ENCODE measurements at regions not wholly inside any gene's neighbourhood (a gene's known extent, or its start where the extent isn't known, plus 50 kb on each side); places are given as distances from the start of the nearest gene placed in this dataset.
A peak's percentile ranks its signal among the peaks of the same experiment; 100 is the strongest.

GRCh38 chr5:56451742-56452141, 218.6 kb upstream of the ANKRD55 start:
- no peak for DNase-seq

GRCh38 chr5:56450766-56451165, 217.6 kb upstream of the ANKRD55 start:
- no peak for DNase-seq

- peak; percentile 85 for DNase-seq
Measured at GRCh38 chr5:56449071-56449640, 216.0 kb upstream of the ANKRD55 start.

- DNase-seq, result no peak
Measured at GRCh38 chr5:56447656-56448055, 214.5 kb upstream of the ANKRD55 start.

GRCh38 chr5:56447232-56447631, 214.1 kb upstream of the ANKRD55 start:
- DNase-seq, result no peak

- DNase-seq, result no peak
Measured at GRCh38 chr5:56446728-56447127, 213.6 kb upstream of the ANKRD55 start.

GRCh38 chr5:56443826-56444225, 210.7 kb upstream of the ANKRD55 start:
- DNase-seq, result no peak

GRCh38 chr5:56440871-56441740, 208.0 kb upstream of the ANKRD55 start:
- peak; percentile 53 for DNase-seq

- no peak for DNase-seq
Measured at GRCh38 chr5:56434986-56435385, 201.9 kb upstream of the ANKRD55 start.

GRCh38 chr5:56433039-56433617, 200.0 kb upstream of the ANKRD55 start:
- DNase-seq, result no peak

- no peak for DNase-seq
Measured at GRCh38 chr5:56432321-56432720, 199.2 kb upstream of the ANKRD55 start.

GRCh38 chr5:56430422-56430821, 197.3 kb upstream of the ANKRD55 start:
- no peak for DNase-seq

GRCh38 chr5:56429110-56429561, 196.0 kb upstream of the ANKRD55 start:
- DNase-seq, result peak; percentile 45

- DNase-seq, result no peak
Measured at GRCh38 chr5:56426693-56427092, 193.6 kb upstream of the ANKRD55 start.

- no peak for DNase-seq
Measured at GRCh38 chr5:56422076-56422762, 189.1 kb upstream of the ANKRD55 start.

- no peak for DNase-seq
Measured at GRCh38 chr5:56421246-56422075, 188.3 kb upstream of the ANKRD55 start.

- no peak for DNase-seq
Measured at GRCh38 chr5:56420323-56420722, 187.2 kb upstream of the ANKRD55 start.

- no peak for DNase-seq
Measured at GRCh38 chr5:56419667-56420066, 186.5 kb upstream of the ANKRD55 start.

- DNase-seq, result no peak
Measured at GRCh38 chr5:56415356-56415765, 182.2 kb upstream of the ANKRD55 start.

- DNase-seq, result no peak
Measured at GRCh38 chr5:56414066-56414465, 180.9 kb upstream of the ANKRD55 start.

GRCh38 chr5:56413546-56413945, 180.4 kb upstream of the ANKRD55 start:
- no peak for DNase-seq

- DNase-seq, result no peak
Measured at GRCh38 chr5:56412601-56413379, 179.7 kb upstream of the ANKRD55 start.
